HEK293 (cell line): ENCODE measurements at regions not wholly inside any gene's neighbourhood (a gene's known extent, or its start where the extent isn't known, plus 50 kb on each side); places are given as distances from the start of the nearest gene placed in this dataset.

Experiments used
- CTCF ChIA-PET: fragments of 350-600 bp; formaldehyde crosslinking; extraction: SDS; loops from one replicate; lab custom pipeline; 2021; ENCODE audit warnings: antibody characterized with exemption; lab: Yijun Ruan, JAX
- POLR2A ChIA-PET: fragments of 300-600 bp; formaldehyde crosslinking; extraction: SDS; loops from one replicate; lab custom pipeline; 2020; ENCODE audit warnings: antibody characterized with exemption, inconsistent platforms; lab: Yijun Ruan, JAX
- H3K27ac ChIP-seq: fragments of 200-500 bp; sonication (Bioruptor generic); 2 replicates; pipeline ENCODE4 v1.5.1; 2014; ENCODE audit warnings: low read depth, low read length, control low read depth, inconsistent platforms; ENCODE audit errors: extremely low read depth
- H3K36me3 ChIP-seq, 2 experiments: fragments of 200-500 bp in 1 of 2; sonication (Bioruptor generic) in 1 of 2; 1 replicate in 1 of 2; 2 replicates in 1 of 2; pipeline ENCODE4 v1.5.1; 2014 to 2017; ENCODE audit warnings: inconsistent platforms in 2 of 2, low read length in 2 of 2; ENCODE audit not compliant: control insufficient read depth in 2 of 2, insufficient read depth in 1 of 2
- H3K4me1 ChIP-seq: fragments of 200-500 bp; sonication (Bioruptor generic); 2 replicates; pipeline ENCODE4 v1.5.1; 2014; ENCODE audit warnings: mild to moderate bottlenecking, low read length, inconsistent platforms; ENCODE audit not compliant: control insufficient read depth, insufficient read depth
- H3K4me3 ChIP-seq: 2 replicates; pipeline ENCODE4 v1.5.1; 2011; ENCODE audit warnings: low read depth, mild to moderate bottlenecking, control low read depth, low read length, moderate library complexity
- H3K9me3 ChIP-seq: fragments of 200-500 bp; sonication (Bioruptor generic); 2 replicates; pipeline ENCODE4 v1.5.1; 2014; ENCODE audit warnings: low read depth, low read length, inconsistent platforms; ENCODE audit not compliant: control insufficient read depth, insufficient read depth
- PRDM6 ChIP-seq: fragments of 450-650 bp; formaldehyde crosslinking; IDR thresholded peaks from 2 replicates; pipeline ENCODE4 v1.5.1; 2017; ENCODE audit warnings: missing biosample characterization, missing genetic modification characterization
- SP7 ChIP-seq: fragments of 450-650 bp; formaldehyde crosslinking; IDR thresholded peaks from 2 replicates; pipeline ENCODE4 v1.5.1; 2016; ENCODE audit warnings: missing biosample characterization, missing genetic modification characterization
- YY1 ChIP-seq: fragments of 450-650 bp; formaldehyde crosslinking; IDR thresholded peaks from 2 replicates; pipeline ENCODE4 v1.5.1; 2018; ENCODE audit warnings: missing biosample characterization, missing genetic modification characterization
- ZEB2 ChIP-seq: fragments of 450-650 bp; formaldehyde crosslinking; IDR thresholded peaks from 2 replicates; pipeline ENCODE4 v1.5.1; 2016; ENCODE audit warnings: missing biosample characterization, missing genetic modification characterization
- ZNF148 ChIP-seq: fragments of 450-650 bp; formaldehyde crosslinking; IDR thresholded peaks from 2 replicates; pipeline ENCODE4 v1.5.0; 2017; ENCODE audit warnings: missing biosample characterization, missing genetic modification characterization, borderline replicate concordance
- ZNF202 ChIP-seq: fragments of 450-650 bp; formaldehyde crosslinking; IDR thresholded peaks from 2 replicates; pipeline ENCODE4 v1.5.1; 2016; ENCODE audit warnings: missing biosample characterization, missing genetic modification characterization, borderline replicate concordance
- ZNF423 ChIP-seq: fragments of 450-650 bp; formaldehyde crosslinking; IDR thresholded peaks from 2 replicates; pipeline ENCODE4 v1.5.1; 2016; ENCODE audit warnings: missing biosample characterization, missing genetic modification characterization
- ZNF449 ChIP-seq: fragments of 450-650 bp; formaldehyde crosslinking; IDR thresholded peaks from 2 replicates; pipeline ENCODE4 v1.5.1; 2017; ENCODE audit warnings: missing biosample characterization, mild to moderate bottlenecking, missing genetic modification characterization, moderate library complexity
- ZNF473 ChIP-seq: fragments of 450-650 bp; formaldehyde crosslinking; IDR thresholded peaks from 2 replicates; pipeline ENCODE4 v1.5.1; 2017; ENCODE audit warnings: missing biosample characterization, missing genetic modification characterization
- ZNF488 ChIP-seq: fragments of 450-650 bp; formaldehyde crosslinking; IDR thresholded peaks from 2 replicates; pipeline ENCODE4 v1.5.1; 2016; ENCODE audit warnings: missing biosample characterization, missing genetic modification characterization
- ZNF558 ChIP-seq: fragments of 450-650 bp; formaldehyde crosslinking; IDR thresholded peaks from 2 replicates; pipeline ENCODE4 v1.5.1; 2016; ENCODE audit warnings: missing biosample characterization, missing genetic modification characterization
- ZNF621 ChIP-seq: fragments of 450-650 bp; formaldehyde crosslinking; IDR thresholded peaks from 2 replicates; pipeline ENCODE4 v1.5.1; 2017; ENCODE audit warnings: missing biosample characterization, missing genetic modification characterization
- ZNF623 ChIP-seq: fragments of 450-650 bp; formaldehyde crosslinking; IDR thresholded peaks from 2 replicates; pipeline ENCODE4 v1.5.1; 2016; ENCODE audit warnings: missing biosample characterization, missing genetic modification characterization
- ZNF670 ChIP-seq: fragments of 450-650 bp; formaldehyde crosslinking; IDR thresholded peaks from 2 replicates; pipeline ENCODE4 v1.5.1; 2016; ENCODE audit warnings: missing biosample characterization, missing genetic modification characterization, low read depth

GRCh38 chr3:177746337-177746933 lies 549.2 kb upstream of the TBL1XR1 start:
- POLR2A ChIA-PET = no interaction called here
- H3K27ac ChIP-seq = no peak overlapping the region
- H3K36me3 ChIP-seq = no peaks in the 10 kb centered on the region
- TF ChIP-seq ZNF670 (tag by site-specific recombination) (no peak), ZNF621 (tag by site-specific recombination) (no peak), ZNF449 (no peak), ZNF473 (tag by site-specific recombination) (no peak)
- H3K9me3 ChIP-seq = no peaks in the 10 kb centered on the region
- no peaks in the 10 kb centered on the region for H3K4me1 ChIP-seq
- H3K4me3 ChIP-seq = no peak overlapping the region
- CTCF ChIA-PET = no interaction called here

GRCh38 chr3:177749836-177750235 lies 552.6 kb upstream of the TBL1XR1 start:
- no peak for TF ChIP-seq ZNF202
- TF ChIP-seq ZNF488 (tag by site-specific recombination) = no peak
- no peak for TF ChIP-seq ZNF148
- TF ChIP-seq ZNF423 (tag by site-specific recombination) = no peak
- TF ChIP-seq SP7 (tag by site-specific recombination) = no peak
- TF ChIP-seq YY1 (tag by site-specific recombination) = no peak
- H3K4me3 ChIP-seq = no peak overlapping the region
- H3K27ac ChIP-seq = no peak overlapping the region
- CTCF ChIA-PET = no interaction called here
- no peaks in the 10 kb centered on the region for H3K9me3 ChIP-seq
- POLR2A ChIA-PET = no interaction called here
- H3K4me1 ChIP-seq = no peaks in the 10 kb centered on the region
- H3K36me3 ChIP-seq = no peaks in the 10 kb centered on the region

GRCh38 chr3:177750436-177750835 lies 553.2 kb upstream of the TBL1XR1 start:
- H3K27ac ChIP-seq = no peak overlapping the region
- H3K4me1 ChIP-seq = no peaks in the 10 kb centered on the region
- H3K4me3 ChIP-seq = no peak overlapping the region
- TF ChIP-seq PRDM6 (tag by site-specific recombination) = no peak
- no peak for TF ChIP-seq ZNF558 (tag by site-specific recombination)
- no peak for TF ChIP-seq ZEB2
- TF ChIP-seq ZNF623 (tag by site-specific recombination) = no peak
- no peaks in the 10 kb centered on the region for H3K36me3 ChIP-seq
- POLR2A ChIA-PET = no interaction called here
- no peaks in the 10 kb centered on the region for H3K9me3 ChIP-seq
- CTCF ChIA-PET = no interaction called here
